OCI-LY3 (cell line): ENCODE measurements at regions not wholly inside any gene's neighbourhood (a gene's known extent, or its start where the extent isn't known, plus 50 kb on each side); places are given as distances from the start of the nearest gene placed in this dataset.

Experiments used
- CTCF ChIP-seq: fragments of 200-600, 300-600 bp; sonication (generic); IDR thresholded peaks from 2 replicates; pipeline ENCODE4 v1.5.1; 2014; ENCODE audit warnings: antibody characterized with exemption, low read length, low read depth
- EZH2phosphoT487 ChIP-seq: fragments of 200-600 bp; shearing (Covaris generic); IDR thresholded peaks from 2 replicates; pipeline ENCODE4 v1.6.1; 2018; ENCODE audit warnings: antibody characterized with exemption, mixed run types, low read depth

GRCh38 chr16:64019339-64019738, 1102.5 kb downstream of the CDH11 start:
- no peak for TF ChIP-seq CTCF
- no peak for TF ChIP-seq EZH2phosphoT487
